ENCODE measurements at regions not wholly inside any gene's neighbourhood (a gene's known extent, or its start where the extent isn't known, plus 50 kb on each side); places are given as distances from the start of the nearest gene placed in this dataset.
A peak's percentile ranks its signal among the peaks of the same experiment; 100 is the strongest.
"Not testable (repeated sequence)": the region's sequence is repeated elsewhere in the genome, so short reads cannot be mapped to it uniquely, and the experiment has no call there.

DNA sequence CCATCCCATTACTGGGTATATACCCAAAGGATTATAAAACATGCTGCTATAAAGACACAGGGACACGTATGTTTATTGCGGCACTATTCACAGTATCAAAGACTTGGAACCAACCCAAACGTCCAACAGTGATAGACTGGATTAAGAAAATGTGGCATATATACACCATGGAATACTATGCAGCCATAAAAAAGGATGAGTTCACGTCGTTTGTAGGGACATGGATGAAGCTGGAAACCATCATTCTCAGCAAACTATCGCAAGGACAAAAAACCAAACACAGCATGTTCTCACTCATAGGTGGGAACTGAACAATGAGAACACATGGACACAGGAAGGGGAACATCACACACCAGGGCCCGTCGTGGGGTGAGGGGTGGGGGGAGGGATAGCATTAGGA, 106.1 kb downstream of the CHD1L start:
- H3K36me3 ChIP-seq (ENCODE audit: control insufficient read depth, insufficient read depth, low read length); H3K4me3 ChIP-seq (ENCODE audit: low read depth, low read length); H3K27ac ChIP-seq (ENCODE audit: low read depth, low read length); H3K9me3 ChIP-seq (ENCODE audit: control insufficient read depth, insufficient read depth, low read length); H3K4me1 ChIP-seq (ENCODE audit: control insufficient read depth, insufficient read depth, low read length); H3K27me3 ChIP-seq (ENCODE audit: control insufficient read depth, insufficient read depth, low read length); DNase-seq (ENCODE audit: low read depth in 4 of 6, low spot score in 6 of 6): not testable (repeated sequence)
- no CpG with 5 or more reads among the region's 8 CpGs for WGBS (ENCODE audit: insufficient coverage)

DNA sequence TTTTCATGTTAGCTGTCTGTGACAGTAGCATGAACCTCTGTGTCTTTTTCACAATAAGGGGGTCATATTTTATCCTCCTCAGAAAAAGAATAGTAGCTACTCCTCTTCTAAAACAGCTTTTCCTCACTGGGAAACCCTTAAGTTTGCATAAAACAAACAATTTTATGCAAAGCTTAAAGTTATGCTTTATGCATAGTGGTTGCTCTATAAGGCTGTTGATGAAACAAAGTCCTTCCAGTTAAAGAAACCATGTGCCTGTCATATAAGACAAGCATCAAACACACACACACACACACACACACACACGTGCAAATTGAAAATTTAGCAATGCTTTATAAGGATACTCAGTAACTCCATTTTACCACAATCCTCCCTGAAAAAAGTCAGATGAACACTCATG, 107.0 kb downstream of the CHD1L start:
- H3K27ac ChIP-seq (ENCODE audit: low read depth, low read length): no peak overlapping the region
- H3K36me3 ChIP-seq (ENCODE audit: control insufficient read depth, insufficient read depth, low read length): no peaks in the 10 kb centered on the region
- DNase-seq (ENCODE audit: low read depth in 4 of 6, low spot score in 6 of 6): no peak
- no peaks in the 10 kb centered on the region for H3K27me3 ChIP-seq (ENCODE audit: control insufficient read depth, insufficient read depth, low read length)
- no peak overlapping the region for H3K4me3 ChIP-seq (ENCODE audit: low read depth, low read length)
- no peaks in the 10 kb centered on the region for H3K4me1 ChIP-seq (ENCODE audit: control insufficient read depth, insufficient read depth, low read length)
- H3K9me3 ChIP-seq (ENCODE audit: control insufficient read depth, insufficient read depth, low read length): no peaks in the 10 kb centered on the region
- no CpG with 5 or more reads among the region's 1 CpG for WGBS (ENCODE audit: insufficient coverage)

DNA sequence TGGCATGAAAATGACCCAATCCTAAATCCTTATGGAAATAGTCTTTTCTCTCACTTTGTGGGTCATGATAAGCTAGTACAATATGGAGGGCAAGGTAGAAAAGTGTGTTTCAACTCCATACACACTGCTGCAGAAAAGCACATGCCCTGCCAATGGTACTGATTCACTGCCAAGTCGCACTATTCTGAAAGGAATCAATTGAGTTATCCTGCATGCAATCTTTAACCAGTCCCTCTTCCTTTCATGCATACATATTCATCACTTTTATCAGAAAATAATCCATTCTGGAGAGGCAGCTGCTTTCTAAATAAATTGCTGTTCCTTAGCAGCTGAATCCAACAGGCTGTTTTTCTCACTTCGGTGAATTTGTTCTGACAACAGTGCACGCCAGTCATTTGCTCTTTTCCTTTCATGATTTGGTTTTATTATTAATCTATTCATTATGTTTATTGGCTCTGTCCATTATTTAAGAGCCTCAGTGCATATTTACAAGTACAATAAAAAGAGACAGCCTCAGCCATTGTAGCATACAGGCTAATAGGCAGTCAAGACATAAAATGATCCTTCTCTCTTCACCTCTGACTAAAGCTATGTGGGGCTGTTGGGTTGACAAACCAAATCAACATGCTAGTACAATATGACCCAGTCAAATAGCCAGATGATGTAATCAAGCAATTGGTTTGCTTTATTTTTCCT, 108.8 kb downstream of the CHD1L start:
- Histone ChIP-seq H3K27ac (ENCODE audit: low read depth, low read length) (no peak overlapping the region), H3K27me3 (ENCODE audit: control insufficient read depth, insufficient read depth, low read length) (no peaks in the 10 kb centered on the region), H3K4me1 (ENCODE audit: control insufficient read depth, insufficient read depth, low read length) (no peaks in the 10 kb centered on the region), H3K4me3 (ENCODE audit: low read depth, low read length) (no peak overlapping the region), H3K36me3 (ENCODE audit: control insufficient read depth, insufficient read depth, low read length) (no peaks in the 10 kb centered on the region), H3K9me3 (ENCODE audit: control insufficient read depth, insufficient read depth, low read length) (no peaks in the 10 kb centered on the region)
- 25% methylated on average over 1 of the region's 3 CpGs for WGBS (ENCODE audit: insufficient coverage)
- DNase-seq (ENCODE audit: low read depth in 4 of 6, low spot score in 6 of 6): peak in 2 of 6 donors; percentile 44 to 54

DNA sequence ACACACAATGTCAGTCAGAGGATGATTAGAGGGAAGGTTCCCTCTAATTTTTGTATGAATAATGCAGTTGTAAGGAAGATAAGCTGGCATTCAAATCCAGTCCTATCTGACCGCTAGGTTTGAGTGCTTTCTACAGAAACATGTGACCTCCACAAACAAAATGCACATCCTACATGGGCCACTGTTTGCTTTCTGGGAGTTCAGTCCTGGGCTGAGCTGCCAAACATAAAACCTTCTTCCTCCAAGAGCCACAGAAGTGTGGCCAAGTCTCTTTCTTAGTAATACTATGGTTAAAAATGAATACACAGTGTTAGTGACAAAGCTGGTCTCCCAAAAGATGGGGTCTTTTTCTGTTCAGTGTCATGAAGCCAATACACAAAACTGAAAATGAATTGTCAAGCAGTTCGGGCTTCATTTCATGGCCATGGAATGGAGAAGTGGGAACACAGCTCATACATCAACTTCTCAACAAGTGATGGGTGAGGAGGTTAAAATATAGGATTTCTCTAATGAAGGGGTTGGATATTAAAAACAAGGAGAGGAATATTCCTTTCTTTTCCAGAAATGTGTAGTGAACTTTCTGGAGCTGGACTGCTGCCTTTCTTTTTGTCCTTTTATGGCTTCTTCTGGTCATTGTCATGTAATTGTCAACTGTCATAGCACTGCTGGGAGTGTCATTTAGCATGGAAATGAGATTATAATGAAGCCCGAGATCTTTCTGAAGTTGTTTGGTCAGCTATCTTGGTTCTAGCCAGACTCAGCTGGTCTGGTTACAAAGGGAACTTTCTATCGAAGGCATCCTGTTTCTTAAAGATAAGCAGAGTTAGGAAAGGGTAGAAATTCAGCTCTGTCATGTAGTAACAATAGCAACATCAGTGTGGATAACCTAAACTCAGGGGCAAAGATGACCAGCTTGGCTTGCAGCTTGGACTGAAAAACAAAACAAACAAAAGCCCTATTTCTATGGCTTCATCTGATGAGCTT, 135.1 kb downstream of the CHD1L start:
- Histone ChIP-seq H3K4me1 (ENCODE audit: control insufficient read depth, insufficient read depth, low read length) (no peaks in the 10 kb centered on the region), H3K4me3 (ENCODE audit: low read depth, low read length) (no peak overlapping the region), H3K27me3 (ENCODE audit: control insufficient read depth, insufficient read depth, low read length) (no peaks in the 10 kb centered on the region), H3K9me3 (ENCODE audit: control insufficient read depth, insufficient read depth, low read length) (no peaks in the 10 kb centered on the region), H3K27ac (ENCODE audit: low read depth, low read length) (no peak overlapping the region), H3K36me3 (ENCODE audit: control insufficient read depth, insufficient read depth, low read length) (no peaks in the 10 kb centered on the region)
- WGBS (ENCODE audit: insufficient coverage): 50% methylated on average over 1 of the region's 4 CpGs
- DNase-seq (ENCODE audit: low read depth in 4 of 6, low spot score in 6 of 6): no peak

DNA sequence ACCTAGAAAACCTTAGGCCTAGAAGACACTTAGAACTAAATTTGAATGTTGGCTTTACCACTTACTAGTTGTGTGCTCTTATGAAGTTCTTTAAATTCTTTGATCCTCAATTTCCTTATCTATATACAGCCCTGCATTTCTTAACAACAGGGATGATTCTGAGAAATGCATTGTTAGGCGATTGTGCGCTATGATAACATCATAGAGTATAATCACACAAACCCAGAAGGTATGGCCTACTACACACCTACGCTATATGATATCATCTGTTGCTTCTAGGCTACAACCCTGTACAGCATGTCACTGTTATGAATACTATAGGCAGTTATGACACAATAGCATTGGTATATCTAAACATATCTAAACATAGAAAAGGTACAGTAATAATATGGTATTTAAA, 137.4 kb downstream of the CHD1L start:
- no peak overlapping the region for H3K27ac ChIP-seq (ENCODE audit: low read depth, low read length)
- no peak overlapping the region for H3K4me3 ChIP-seq (ENCODE audit: low read depth, low read length)
- DNase-seq (ENCODE audit: low read depth in 4 of 6, low spot score in 6 of 6): no peak
- WGBS (ENCODE audit: insufficient coverage): no CpG with 5 or more reads among the region's 3 CpGs
- H3K36me3 ChIP-seq (ENCODE audit: control insufficient read depth, insufficient read depth, low read length): no peaks in the 10 kb centered on the region
- H3K27me3 ChIP-seq (ENCODE audit: control insufficient read depth, insufficient read depth, low read length): no peaks in the 10 kb centered on the region
- H3K9me3 ChIP-seq (ENCODE audit: control insufficient read depth, insufficient read depth, low read length): no peaks in the 10 kb centered on the region
- no peaks in the 10 kb centered on the region for H3K4me1 ChIP-seq (ENCODE audit: control insufficient read depth, insufficient read depth, low read length)

DNA sequence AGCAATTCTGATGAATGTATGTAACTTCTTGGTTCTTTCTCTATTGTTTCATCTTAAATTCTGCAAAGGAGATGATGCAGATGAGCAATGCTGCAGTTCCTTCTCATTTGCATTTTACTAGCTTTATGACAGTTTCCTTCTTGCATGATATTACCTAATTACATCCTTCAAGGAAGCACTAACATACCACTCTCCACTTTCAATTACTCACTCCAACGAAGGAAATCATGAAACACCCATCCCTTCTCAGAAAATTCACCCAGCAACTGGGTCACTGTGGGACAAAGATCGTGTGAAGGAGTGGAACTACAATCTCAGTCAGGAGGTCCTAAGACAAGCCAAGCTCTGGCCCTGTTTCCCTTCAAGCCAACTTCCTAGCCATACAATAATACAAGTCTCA, 142.3 kb downstream of the CHD1L start:
- Histone ChIP-seq H3K4me3 (ENCODE audit: low read depth, low read length) (no peak overlapping the region), H3K36me3 (ENCODE audit: control insufficient read depth, insufficient read depth, low read length) (no peaks in the 10 kb centered on the region), H3K4me1 (ENCODE audit: control insufficient read depth, insufficient read depth, low read length) (no peaks in the 10 kb centered on the region), H3K9me3 (ENCODE audit: control insufficient read depth, insufficient read depth, low read length) (no peaks in the 10 kb centered on the region), H3K27ac (ENCODE audit: low read depth, low read length) (no peak overlapping the region), H3K27me3 (ENCODE audit: control insufficient read depth, insufficient read depth, low read length) (no peaks in the 10 kb centered on the region)
- no peak for DNase-seq (ENCODE audit: low read depth in 4 of 6, low spot score in 6 of 6)
- WGBS (ENCODE audit: insufficient coverage): 93% methylated on average over 2 of the region's 2 CpGs

DNA sequence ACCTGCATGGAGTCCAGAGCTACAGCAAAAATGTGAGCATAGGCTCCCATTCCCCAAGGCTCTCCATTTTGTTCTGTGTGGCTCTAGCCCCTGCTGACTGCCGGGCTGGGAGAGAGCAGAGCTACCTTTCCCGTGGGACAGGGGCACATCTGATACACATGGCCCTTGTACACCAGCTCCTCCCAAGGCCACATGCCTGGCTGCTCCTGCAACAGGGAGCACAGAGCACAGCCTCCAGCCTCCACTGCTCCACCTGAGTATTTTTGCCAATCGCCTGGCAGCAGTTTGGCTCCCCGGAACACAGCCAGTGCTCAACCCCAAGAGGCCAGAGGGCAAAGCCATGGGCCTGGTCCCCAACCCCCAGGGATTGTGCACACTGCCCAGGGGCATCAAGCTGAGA, 146.5 kb downstream of the CHD1L start:
- H3K9me3 ChIP-seq (ENCODE audit: control insufficient read depth, insufficient read depth, low read length): no peaks in the 10 kb centered on the region
- H3K36me3 ChIP-seq (ENCODE audit: control insufficient read depth, insufficient read depth, low read length): no peaks in the 10 kb centered on the region
- no peaks in the 10 kb centered on the region for H3K4me1 ChIP-seq (ENCODE audit: control insufficient read depth, insufficient read depth, low read length)
- WGBS (ENCODE audit: insufficient coverage): 89% methylated on average over 4 of the region's 4 CpGs
- no peak for DNase-seq (ENCODE audit: low read depth in 4 of 6, low spot score in 6 of 6)
- H3K4me3 ChIP-seq (ENCODE audit: low read depth, low read length): no peak overlapping the region
- no peaks in the 10 kb centered on the region for H3K27me3 ChIP-seq (ENCODE audit: control insufficient read depth, insufficient read depth, low read length)
- H3K27ac ChIP-seq (ENCODE audit: low read depth, low read length): no peak overlapping the region

DNA sequence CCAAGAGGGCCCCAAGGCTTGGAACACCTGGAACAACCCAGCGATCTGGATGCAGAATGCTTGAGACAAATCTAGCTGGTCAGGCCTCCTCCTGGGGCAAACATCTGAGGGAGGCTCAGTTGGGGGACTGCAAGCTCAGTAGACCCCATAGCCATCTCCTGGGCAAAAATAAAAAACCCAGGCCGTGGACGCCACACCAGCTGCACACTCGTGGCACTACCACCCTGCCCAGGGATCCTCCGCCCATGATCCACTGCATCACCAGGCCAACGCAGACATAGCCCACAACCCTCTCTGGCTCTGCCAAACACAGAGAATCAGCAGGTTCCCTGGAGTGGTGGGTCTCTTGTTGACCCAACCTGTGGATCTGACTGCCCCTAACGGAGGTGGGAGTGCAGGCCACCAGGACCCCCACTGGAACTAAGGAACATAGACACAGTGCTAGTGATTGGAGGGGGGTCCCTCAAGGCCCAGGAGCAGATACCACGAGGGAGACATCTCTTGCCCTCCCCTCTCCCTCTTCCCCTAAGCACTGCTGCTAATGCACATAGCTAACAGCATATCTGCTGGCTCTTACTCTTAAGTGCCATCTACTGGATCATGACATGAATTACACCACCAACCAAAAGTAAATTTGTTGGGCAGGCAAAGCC, 147.2 kb downstream of the CHD1L start:
- Histone ChIP-seq H3K27me3 (ENCODE audit: control insufficient read depth, insufficient read depth, low read length) (no peaks in the 10 kb centered on the region), H3K4me1 (ENCODE audit: control insufficient read depth, insufficient read depth, low read length) (no peaks in the 10 kb centered on the region), H3K36me3 (ENCODE audit: control insufficient read depth, insufficient read depth, low read length) (no peaks in the 10 kb centered on the region), H3K4me3 (ENCODE audit: low read depth, low read length) (no peak overlapping the region), H3K9me3 (ENCODE audit: control insufficient read depth, insufficient read depth, low read length) (no peaks in the 10 kb centered on the region), H3K27ac (ENCODE audit: low read depth, low read length) (no peak overlapping the region)
- DNase-seq (ENCODE audit: low read depth in 4 of 6, low spot score in 6 of 6): peak; percentile 6 to 82 (median 34)
- 84% methylated on average over 6 of the region's 8 CpGs for WGBS (ENCODE audit: insufficient coverage)

DNA sequence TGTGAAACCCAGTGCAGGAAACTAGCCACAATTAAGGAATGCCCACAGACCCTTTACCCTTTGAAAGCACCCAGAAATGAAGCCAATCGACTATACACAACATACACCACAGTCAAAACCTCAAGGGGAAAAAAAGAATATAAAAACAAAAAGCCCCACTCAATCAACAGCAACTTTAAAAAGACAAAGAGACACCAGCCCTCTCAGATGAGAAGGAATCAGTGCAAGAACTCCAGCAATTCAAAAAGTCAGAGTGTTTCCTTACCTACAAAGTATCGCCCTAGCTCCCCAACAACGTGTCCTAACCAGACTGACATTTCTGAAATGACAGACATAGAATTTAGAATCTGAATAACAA, 147.7 kb downstream of the CHD1L start:
- WGBS (ENCODE audit: insufficient coverage): no CpG with 5 or more reads among the region's 3 CpGs
- no peak overlapping the region for H3K27ac ChIP-seq (ENCODE audit: low read depth, low read length)
- H3K36me3 ChIP-seq (ENCODE audit: control insufficient read depth, insufficient read depth, low read length): no peaks in the 10 kb centered on the region
- H3K4me3 ChIP-seq (ENCODE audit: low read depth, low read length): no peak overlapping the region
- H3K9me3 ChIP-seq (ENCODE audit: control insufficient read depth, insufficient read depth, low read length): no peaks in the 10 kb centered on the region
- H3K27me3 ChIP-seq (ENCODE audit: control insufficient read depth, insufficient read depth, low read length): no peaks in the 10 kb centered on the region
- no peaks in the 10 kb centered on the region for H3K4me1 ChIP-seq (ENCODE audit: control insufficient read depth, insufficient read depth, low read length)
- DNase-seq (ENCODE audit: low read depth in 4 of 6, low spot score in 6 of 6): no peak
